NCI-H774 (cell line): ENCODE measurements at regions not wholly inside any gene's neighbourhood (a gene's known extent, or its start where the extent isn't known, plus 50 kb on each side); places are given as distances from the start of the nearest gene placed in this dataset.

Experiments
- DNase-seq: peaks from one replicate; lab custom pipeline; 2025; lab: John Stamatoyannopoulos, UW

DNA sequence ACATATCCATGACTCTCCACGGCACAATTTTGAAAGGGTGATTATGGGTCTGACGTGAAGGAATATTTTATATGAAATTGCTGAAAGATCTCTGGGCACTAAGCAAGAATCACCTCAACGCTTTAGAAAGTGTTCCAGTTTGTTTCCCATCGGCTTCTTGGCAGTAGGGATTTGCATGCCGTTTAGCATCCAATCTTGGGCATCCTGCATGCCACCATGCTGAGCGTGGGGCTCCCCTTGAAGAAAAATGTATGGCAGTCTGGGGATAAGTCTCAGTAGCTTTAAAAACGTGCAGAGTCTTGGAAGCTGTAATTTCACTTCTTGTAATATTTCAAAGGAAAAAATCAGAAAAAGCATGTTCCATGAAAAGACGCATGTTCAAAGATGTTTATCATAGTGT, 151.7 kb downstream of the DMRT2 start:
- no peak for DNase-seq

DNA sequence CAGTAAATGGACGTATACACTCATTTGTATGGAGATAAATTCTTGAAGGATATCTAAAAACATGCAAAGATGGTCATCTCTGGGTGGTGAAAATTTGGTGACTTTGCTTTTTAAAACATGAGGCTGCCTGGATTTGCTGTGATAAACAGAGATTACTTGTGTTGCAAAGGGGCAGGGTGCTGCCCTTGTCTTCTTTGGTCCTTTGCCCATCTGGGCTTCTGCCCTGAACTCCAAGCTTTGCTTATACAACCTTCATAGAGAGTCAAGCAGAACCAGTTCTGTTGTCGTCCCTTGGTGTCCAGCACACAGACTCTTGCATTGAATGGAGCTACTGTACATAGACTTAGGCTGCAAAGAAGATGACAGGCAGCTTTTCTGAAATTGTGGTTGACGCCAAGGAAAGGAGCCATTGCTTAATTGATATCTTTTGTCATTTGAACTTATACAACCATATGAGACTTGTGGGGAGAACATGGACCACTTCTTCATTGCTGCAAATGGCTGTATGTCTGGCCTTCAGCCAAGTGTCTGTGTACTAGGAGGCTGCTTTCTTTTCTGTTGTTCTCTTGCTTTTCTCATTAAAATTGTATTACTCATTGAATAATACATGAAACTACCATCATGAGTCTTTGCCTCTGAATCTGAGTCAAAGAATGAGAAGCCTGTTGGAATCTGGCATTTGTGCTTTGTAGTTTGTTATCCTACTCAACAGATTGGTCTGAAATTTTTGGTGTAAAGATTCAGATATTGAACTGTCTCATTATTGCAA, 152.5 kb downstream of the DMRT2 start:
- no peak for DNase-seq

DNA sequence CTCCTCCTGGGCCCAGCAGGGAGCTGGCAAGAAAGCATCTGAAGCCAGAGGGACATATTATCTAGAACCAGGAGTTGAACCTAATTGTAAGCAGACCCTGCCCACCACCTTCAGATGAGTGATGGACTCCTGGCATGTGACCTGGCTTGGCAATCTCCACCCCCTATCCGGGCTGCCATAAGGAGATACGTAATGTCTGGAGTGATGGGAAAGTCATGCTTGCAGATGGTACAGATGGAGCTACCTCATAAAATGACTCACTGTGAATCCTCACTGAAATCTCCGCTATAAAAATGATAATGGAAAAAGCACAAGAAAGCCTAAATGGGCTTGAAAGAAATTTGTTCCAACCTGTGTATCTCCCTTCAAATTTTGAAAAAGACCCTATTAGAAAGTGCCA, 157.5 kb downstream of the DMRT2 start:
- DNase-seq = no peak

DNA sequence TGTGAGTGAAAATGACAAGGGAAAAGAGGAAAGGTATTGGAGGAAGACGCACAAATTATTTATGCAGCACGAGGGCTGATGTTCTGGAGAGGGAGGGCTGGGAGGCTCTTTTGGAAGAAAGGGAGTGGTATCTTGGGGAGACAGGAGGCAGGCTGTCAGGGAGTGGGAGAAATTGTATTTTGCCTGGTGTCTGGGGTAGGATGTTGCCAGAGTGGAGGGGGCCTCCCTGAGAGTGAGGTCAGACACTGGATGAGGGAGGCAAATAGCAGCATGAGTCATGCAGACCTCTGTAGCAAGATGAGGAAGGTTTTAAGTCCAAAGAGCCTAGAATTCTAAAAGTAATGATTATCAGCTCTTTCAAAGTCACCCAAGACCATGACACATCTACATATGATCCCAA, 158.0 kb downstream of the DMRT2 start:
- no peak for DNase-seq

DNA sequence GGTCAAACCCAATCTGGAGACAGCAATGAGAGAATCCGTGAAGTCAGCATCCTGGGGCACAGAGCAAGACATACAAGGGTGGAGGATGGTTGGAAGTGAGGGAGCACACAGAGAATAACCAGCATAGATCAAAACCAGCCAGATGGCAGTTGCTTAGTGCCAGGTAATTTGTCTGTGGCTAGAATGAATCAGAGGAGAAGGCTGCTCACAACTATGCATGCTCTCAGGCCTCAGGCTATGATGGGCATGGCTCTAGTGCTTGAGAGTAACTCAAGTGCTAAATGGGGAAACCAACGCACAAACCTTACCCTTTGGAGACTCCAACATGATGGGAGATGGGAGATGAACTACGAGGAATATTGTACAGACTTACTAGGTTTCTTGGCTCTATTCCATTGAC, 160.8 kb downstream of the DMRT2 start:
- no peak for DNase-seq

DNA sequence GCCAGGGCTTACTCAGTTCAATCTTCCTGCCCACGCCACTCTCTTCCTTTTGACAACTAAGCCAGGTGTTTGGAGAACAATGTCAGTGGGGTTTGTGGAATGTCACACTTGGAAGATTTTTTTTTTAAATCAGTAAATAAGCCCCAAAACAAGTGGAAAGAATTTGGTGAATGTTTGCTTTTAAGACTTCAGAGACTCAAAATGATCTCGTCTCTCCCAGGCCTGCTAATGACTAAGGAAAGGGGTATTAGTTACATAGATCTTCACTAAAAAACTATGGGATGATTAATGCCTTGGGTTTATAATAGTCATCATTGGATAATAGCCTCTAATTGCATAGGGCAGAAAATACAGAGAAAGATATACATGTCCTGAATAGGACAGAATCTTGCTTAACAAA, 166.4 kb downstream of the DMRT2 start:
- DNase-seq = no peak

DNA sequence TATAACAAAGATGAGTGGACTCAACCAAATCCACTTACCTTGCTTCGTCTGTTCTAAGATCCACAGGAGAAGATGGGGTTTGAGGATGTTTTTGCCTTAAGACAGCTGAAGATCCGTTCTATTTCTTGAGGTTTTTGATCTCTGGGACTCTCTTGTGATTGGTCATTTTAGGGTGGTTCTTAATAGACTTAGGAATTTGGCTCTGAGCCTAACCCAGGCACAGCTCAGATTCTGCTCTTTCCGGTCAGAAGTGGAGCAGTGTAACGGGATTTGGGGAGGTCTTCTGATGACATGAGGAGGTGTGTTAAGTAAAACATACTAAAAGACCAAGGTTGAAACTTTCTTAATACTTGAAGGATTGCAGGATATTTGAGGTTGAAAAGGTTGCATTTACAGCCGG, 166.9 kb downstream of the DMRT2 start:
- no peak for DNase-seq

DNA sequence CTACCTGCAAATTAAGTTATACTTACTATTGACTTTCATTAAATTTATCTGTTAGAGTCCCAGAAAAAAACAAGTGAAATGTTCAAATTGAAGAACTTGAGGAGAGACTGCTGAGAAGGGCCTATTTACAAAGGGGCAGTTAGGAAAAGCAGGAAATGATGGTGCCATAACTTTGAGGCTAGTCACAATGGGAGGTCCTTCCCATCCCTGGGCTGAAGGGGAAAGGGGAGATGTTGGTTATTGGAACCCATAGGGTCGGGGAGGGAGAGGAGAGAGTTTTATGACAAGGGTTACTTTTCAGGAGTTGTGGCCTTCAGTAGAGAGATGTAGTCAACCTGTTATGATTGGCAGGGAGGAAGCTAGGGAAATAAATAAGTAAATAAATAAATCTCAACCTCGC, 169.1 kb downstream of the DMRT2 start:
- DNase-seq = no peak

DNA sequence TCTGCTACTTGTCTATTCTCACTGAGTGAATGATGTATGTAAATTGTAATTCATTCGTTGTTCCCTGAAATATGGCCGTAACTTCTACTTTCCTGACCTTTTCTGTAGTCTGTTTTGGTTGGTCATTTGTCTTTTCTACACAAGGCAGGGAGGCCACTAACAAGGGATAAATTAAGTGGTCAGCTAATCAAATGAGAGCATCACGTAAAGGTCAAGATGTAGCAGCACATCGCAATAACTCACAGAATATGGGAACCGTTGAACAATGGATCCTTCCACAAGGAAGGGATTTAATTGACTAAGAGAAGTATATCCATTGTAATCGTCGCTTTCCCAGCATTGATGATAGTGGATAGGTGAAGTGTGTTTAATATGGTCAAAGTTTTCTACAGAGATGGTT, 171.1 kb downstream of the DMRT2 start:
- DNase-seq = no peak

DNA sequence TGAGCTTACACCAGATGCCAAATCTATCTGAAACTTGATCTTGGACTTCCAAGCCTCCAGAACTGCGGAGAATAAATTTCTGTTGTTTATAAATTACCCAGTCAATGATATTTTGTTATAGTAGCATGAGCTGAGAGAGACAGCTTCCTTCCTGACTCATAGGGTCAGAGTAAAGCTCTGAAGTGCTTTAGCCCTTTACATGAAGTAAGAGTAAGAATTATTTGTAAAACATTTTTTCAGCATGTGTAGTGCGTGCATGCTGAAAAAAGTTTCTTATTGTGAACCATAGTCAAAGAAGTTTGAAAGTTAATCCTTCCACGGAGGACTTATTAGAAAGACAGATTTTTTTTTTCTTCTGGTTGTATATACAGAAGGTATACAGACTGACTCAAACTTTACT, 172.4 kb downstream of the DMRT2 start:
- no peak for DNase-seq

DNA sequence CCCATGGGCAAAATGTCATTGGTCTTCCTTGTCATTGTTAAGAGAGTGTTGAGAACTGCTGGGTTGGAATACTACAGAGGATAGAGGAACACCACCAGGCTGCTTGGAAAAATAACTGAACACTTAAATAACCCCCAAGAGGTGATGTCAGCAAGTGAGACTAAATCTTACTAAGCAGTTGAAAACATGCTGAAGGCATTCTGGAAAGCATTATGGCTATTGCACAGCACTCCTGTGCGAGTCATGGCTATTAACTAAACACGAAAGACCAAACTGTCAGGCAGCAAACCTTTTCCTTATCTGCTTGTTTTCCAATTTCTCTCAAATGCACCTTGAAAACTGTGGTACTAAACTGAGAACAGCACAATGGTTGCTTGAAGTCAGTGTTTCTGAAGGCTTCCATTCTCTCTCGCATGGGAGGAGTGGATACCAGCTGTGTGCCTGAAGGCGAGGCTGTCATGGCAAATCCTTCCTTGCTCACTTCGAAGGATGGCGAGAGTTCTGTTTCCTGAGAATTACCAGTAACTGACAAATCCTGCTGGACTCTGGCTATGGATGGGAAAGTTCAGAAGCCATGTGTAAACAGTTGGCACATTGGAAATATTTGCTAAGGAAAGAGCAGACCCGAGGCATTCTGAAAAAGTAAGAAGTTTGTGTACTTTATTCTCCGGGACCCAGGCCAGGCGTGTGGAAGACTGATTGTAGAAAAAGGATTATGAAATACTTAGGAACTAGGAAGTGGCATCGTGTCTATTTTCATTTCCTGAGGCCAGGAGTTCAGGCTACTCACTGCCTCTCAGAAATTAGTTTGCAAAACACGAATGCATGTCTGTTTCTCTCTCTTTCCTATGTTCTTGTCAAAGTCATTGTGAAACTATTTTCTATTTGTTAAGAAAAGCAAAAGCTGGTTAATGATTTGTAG, 182.1 kb downstream of the DMRT2 start:
- DNase-seq = no peak

DNA sequence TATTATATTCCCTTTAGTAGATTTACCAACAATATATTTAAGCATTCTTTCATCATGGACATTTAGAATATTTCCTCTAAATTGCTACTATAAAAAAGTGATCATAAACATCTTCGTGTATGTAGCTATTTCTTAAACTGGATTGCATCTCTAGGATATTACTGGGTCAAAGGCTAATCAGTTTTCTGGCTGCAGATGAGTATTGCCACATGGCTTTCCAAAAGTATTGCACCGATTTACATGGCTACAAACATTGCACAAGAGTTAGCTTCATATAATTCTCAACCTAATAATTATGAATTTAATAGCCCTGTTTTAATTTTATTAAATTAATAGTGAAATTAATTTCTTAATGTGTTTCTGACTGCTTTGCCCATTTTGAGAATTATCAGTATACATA, 183.4 kb downstream of the DMRT2 start:
- DNase-seq = no peak

DNA sequence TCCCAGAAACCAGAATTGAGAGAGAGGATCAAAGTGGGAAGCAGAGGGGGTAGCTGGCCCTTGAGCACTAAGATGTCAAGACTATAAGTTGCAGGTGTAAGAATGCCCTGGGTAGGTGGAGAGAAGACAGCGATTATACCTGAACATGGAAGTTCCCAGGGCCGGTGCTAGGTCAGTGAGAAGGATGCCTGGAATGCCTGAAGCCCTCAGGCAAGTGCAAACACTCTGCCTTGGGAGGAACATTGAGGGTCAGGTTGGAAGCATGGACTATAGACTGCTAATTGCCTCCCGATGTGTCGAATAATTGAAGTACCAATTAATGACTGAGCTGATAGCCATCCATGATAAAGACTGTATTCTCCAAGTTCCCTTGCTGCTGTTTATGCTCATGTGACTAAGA, 185.5 kb downstream of the DMRT2 start:
- DNase-seq = no peak

DNA sequence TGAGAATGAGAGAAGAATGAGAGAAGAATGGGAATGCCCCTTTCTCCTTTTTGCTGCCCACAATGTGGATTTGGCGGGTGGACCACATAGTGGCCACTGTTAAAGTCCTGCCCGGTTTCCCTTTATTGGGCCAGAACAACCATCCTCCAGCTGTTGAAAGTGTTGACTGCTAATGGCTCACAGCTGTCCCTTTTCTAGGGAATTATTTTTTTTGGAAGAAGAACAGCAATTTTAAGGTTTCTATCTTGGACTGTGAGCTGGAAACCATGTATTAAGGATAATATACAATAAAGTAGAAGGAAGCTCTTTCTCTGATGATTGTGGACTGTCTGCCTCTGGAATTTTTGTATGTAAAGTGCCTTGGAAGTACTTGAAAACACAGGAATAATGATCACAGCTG, 185.9 kb downstream of the DMRT2 start:
- no peak for DNase-seq

DNA sequence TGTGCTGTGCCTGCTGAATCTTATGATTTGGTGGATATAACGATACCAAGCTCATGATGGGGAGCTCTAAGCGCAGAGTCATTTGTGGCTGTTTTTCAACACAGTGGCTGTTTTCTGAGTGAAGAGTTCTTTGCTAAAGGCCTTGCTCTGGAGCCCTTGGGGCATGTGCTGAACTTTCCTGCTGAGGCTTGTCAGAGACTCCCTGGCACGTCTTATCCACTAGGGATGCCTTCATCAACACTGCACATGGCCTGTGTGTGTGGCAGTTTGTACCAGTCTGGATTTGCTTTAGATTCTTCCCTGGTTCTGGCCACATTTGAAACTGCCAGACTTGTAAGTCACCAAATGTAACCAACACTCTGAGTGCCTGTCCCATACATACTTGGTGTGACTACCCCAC, 188.2 kb downstream of the DMRT2 start:
- DNase-seq = no peak

DNA sequence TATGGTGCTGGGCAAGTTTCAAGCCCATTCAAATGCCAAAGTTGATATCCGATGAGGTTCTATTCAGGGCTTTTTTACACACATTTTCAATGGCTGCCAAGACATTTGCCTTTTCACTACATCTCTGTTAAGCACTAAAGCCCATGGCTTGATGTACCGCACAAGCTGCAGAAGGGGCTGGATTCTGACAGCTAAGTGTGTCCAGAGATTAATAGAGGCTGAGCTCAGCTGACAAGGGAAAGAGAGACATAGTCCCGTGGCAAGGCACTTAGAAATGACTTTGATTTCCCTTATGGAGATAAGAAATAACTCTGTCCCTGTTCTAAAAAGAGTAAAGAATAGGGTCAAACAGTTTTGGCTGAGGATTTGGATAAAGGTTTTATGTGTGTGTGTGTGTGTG, 198.6 kb downstream of the DMRT2 start:
- DNase-seq = no peak

DNA sequence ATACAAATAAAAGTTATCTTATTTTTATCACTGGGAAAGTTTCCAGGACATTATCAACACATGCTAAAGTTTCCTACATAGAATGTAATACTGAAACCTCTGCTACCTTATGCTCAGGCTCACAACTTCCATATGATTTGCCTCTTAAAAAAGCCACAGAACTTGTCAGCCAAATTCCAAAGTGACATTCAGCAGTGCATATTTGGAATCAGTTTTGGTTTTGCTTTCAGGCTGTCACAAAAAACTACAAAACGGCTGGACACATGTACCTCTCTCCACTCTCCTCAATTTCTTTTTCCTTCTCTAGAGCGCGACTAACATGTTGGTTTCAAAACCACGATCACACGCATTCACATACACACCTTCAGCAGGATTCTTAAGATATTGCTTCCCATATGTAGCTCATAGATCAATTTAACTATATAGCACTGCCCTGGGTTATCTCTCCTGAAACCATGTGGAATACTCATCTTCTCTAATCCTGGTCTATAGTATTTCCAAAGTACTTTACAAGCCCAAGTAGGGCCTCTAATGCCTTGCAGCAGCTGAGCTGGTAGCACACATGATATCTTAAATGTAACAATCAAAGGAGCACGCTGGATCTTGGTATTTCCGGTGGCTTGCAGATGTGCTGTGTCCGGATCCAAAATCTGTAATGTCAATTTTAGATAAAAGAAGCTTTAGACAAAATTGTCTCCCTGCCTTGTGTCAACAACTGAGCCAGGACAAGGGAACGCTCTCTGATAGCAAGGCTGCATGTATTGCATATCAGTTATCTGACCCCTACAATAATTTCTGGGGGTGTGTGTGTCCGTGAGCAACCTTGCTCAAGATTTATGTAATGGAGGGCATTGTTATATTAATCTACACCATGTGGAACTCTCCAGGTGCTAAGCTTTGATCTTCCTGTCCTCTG, 203.2 kb downstream of the DMRT2 start:
- no peak for DNase-seq

DNA sequence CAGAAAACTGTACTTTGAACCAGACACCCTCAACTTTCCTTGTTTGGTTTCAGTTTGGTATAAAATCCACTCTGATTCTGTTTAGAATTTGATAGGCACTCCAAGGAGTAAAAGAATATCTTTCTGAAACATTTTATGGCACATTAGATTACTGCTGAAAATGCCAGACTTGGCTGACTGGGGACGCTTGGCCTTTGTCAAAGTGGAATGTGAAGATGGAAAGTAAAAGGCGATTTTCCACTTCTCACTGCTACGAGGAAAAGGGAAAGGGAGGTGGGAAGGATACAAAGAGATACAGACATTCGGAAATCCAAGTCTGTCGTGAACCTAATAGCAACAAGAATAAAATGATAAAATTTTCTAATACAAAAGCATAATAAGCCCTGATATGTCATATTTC, 203.9 kb downstream of the DMRT2 start:
- DNase-seq = no peak

DNA sequence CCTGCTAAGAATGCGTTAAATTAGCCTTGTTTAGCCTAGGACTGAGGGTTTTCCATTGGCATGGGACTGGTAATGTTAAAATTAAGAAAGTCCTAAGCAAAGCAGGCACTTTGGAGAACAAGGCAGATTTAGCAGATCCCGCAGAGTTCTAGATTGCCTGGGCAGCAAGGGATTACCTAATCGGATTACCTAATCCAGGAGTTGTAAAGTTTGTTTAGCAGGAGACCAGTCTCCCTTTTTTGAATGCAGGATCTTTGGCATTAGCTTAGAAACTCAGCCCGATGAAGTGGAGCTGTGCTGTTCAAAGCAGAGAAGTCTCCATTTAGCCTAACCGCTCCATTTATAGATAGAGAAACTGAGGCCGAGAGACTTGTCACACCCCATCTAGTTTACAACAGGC, 206.0 kb downstream of the DMRT2 start:
- DNase-seq = no peak

DNA sequence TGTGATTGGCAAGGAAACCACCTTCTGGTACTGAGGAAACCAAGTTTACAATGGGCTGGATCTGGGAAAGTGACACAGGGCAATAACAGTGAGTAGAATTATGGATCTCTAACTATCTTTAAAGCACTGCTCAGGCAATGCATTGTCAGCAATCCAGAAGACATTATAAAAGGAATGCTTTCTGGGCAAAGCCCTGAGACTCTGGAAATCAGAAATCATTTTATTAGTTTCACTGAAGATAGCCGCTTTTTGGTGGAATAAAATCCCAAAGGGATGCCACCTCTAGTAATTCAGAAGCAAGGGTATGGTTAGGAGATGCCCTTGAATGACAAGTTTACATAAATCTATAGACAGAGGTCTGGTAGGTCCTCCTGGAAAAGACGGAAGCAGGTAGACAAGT, 211.1 kb downstream of the DMRT2 start:
- no peak for DNase-seq

DNA sequence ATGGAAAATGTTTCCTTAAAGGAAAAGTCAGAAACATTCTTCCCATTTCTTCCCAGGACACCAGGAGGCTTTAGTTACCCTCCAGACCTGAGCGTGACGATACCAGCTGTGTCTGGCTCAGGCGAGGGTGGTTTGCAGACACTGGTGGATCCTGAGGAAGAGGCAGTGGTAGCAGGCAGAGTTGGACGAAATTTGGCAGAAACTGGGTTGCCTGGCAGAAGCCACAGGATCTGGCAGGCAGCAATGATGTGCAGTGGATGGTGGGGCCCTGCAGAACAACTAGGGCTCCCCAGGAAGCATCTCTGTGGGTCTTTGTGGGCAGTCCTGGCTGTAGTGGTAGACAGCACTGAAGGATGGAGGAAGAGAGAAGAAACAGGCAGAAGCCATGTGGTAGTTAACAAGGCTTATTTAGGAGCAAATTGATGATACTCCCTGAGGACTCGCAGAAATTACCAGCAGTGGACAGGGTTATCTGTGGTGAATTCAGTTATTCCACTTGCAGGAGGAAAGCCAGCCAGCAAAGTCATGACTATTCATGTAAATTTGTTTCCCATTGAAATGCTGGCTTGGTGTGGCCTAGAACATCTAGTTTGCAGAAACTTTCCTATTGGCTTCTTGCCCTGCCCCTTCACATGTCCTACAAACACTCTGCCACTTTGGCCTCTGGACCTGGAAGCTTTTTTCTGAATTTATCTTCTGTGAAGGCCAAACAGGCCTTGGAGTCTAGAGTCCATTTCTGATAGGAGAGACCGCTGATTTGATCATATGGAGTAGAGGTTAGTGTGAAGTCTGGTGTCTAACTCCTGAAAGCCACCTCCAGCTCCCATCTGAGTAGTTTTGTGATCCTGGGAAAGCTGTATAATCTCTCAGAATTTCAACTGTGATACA, 212.0 kb downstream of the DMRT2 start:
- no peak for DNase-seq
